SK-N-SH (cell line): ENCODE measurements at regions not wholly inside any gene's neighbourhood (a gene's known extent, or its start where the extent isn't known, plus 50 kb on each side); places are given as distances from the start of the nearest gene placed in this dataset.

Experiments used
- CTCF ChIA-PET: fragments of 300-600, 350-600 bp; formaldehyde crosslinking; extraction: SDS; loops from one replicate; lab custom pipeline; 2021; lab: Yijun Ruan, JAX
- POLR2A ChIA-PET: fragments of 350-600 bp; sonication (Branson Sonifier 250); formaldehyde crosslinking; extraction: SDS; loops from one replicate; lab custom pipeline; 2020; ENCODE audit warnings: antibody characterized with exemption, inconsistent platforms; lab: Yijun Ruan, JAX
- DNase-seq: peaks from one replicate; pipeline ENCODE4 v3.0.0; 2012
- H2AFZ ChIP-seq: fragments of 200-600 bp; sonication (generic); 2 replicates; pipeline ENCODE4 v1.8.1; 2016; ENCODE audit warnings: antibody characterized with exemption, mild to moderate bottlenecking, low read depth
- H3F3A ChIP-seq: fragments of 200-600 bp; sonication (generic); replicated peaks from 2 replicates; pipeline ENCODE3; 2016; ENCODE audit warnings: antibody characterized with exemption, mild to moderate bottlenecking; ENCODE audit not compliant: insufficient read depth
- H3K27ac ChIP-seq, 2 experiments: fragments of 200-500 bp in 1 of 2; fragments of 200-600 bp in 1 of 2; sonication (Bioruptor generic) in 1 of 2; sonication (generic), shearing (Covaris generic) in 1 of 2; 2 replicates each; pipeline versions ENCODE4 v1.5.1 to v1.6.1; 2014 to 2016; ENCODE audit warnings: low read depth in 2 of 2, inconsistent platforms in 1 of 2, low read length in 1 of 2, mild to moderate bottlenecking in 1 of 2, mixed read lengths in 1 of 2
- H3K27me3 ChIP-seq: fragments of 200-600 bp; sonication (generic), shearing (Covaris generic); 2 replicates; pipeline ENCODE4 v1.6.1; 2016; ENCODE audit warnings: mixed run types; ENCODE audit not compliant: insufficient read depth
- H3K36me3 ChIP-seq, 2 experiments: fragments of 200-500 bp in 1 of 2; fragments of 200-600 bp in 1 of 2; sonication (Bioruptor generic) in 1 of 2; sonication (generic) in 1 of 2; replicated peaks in 1 of 2; 2 replicates each; pipeline versions ENCODE3 to v1.5.1; 2014 to 2016; ENCODE audit warnings: low read length in 1 of 2, mild to moderate bottlenecking in 1 of 2; ENCODE audit not compliant: insufficient read depth in 2 of 2, control insufficient read depth in 1 of 2
- H3K4me1 ChIP-seq, 2 experiments: fragments of 200-500 bp in 1 of 2; fragments of 200-600 bp in 1 of 2; sonication (Bioruptor generic) in 1 of 2; sonication (generic), shearing (Covaris generic) in 1 of 2; 2 replicates each; pipeline versions ENCODE4 v1.5.1 to v1.6.1; 2014 to 2016; ENCODE audit warnings: low read depth in 1 of 2, low read length in 1 of 2, mixed run types in 1 of 2; ENCODE audit not compliant: insufficient read depth in 2 of 2, control insufficient read depth in 1 of 2
- H3K4me2 ChIP-seq: fragments of 200-600 bp; sonication (generic), shearing (Covaris generic); 2 replicates; pipeline ENCODE4 v1.6.1; 2017; ENCODE audit warnings: mixed run types
- H3K4me3 ChIP-seq, 2 experiments: fragments of 200-500 bp in 1 of 2; fragments of 200-600 bp in 1 of 2; sonication (Bioruptor generic) in 1 of 2; sonication (generic), shearing (Covaris generic) in 1 of 2; 2 replicates each; pipeline versions ENCODE4 v1.5.1 to v1.8.1; 2014 to 2016; ENCODE audit warnings: low read depth in 2 of 2, inconsistent platforms in 1 of 2, low read length in 1 of 2, mild to moderate bottlenecking in 1 of 2, mixed read lengths in 1 of 2, moderate library complexity in 1 of 2
- H3K79me2 ChIP-seq: fragments of 200-600 bp; sonication (generic); 2 replicates; pipeline ENCODE4 v1.8.1; 2017; ENCODE audit warnings: mild to moderate bottlenecking; ENCODE audit not compliant: insufficient read depth
- H3K9ac ChIP-seq: fragments of 200-600 bp; sonication (generic); 2 replicates; pipeline ENCODE4 v1.6.1; 2017; ENCODE audit warnings: mixed run types
- H3K9me2 ChIP-seq: fragments of 200-600 bp; sonication (generic); 2 replicates; pipeline ENCODE4 v1.6.1; 2017; ENCODE audit warnings: mixed run types
- H3K9me3 ChIP-seq: fragments of 200-600 bp; sonication (generic); 2 replicates; pipeline ENCODE4 v1.6.1; 2017; ENCODE audit warnings: mixed run types, mild to moderate bottlenecking, moderate library complexity
- H4K20me1 ChIP-seq: fragments of 200-600 bp; sonication (generic); 2 replicates; pipeline ENCODE4 v1.6.1; 2017; ENCODE audit warnings: mild to moderate bottlenecking, mixed run types; ENCODE audit not compliant: insufficient read depth
- CHD2 ChIP-seq: fragments of 150-350 bp; IDR thresholded peaks from 2 replicates; pipeline ENCODE4 v1.6.1; 2018; ENCODE audit warnings: low read length; ENCODE audit not compliant: partially characterized antibody
- EZH2phosphoT487 ChIP-seq: fragments of 200-600 bp; sonication (generic); IDR thresholded peaks from 2 replicates; pipeline ENCODE4 v1.6.1; 2017; ENCODE audit warnings: low read depth, mixed run types, mild to moderate bottlenecking, antibody characterized with exemption, moderate library complexity, borderline replicate concordance
- FOXJ3 ChIP-seq: sonication (generic); formaldehyde crosslinking; IDR thresholded peaks from 2 replicates; pipeline ENCODE4 v1.5.1; 2020; ENCODE audit warnings: mild to moderate bottlenecking, missing genetic modification reagents
- GABPA ChIP-seq: IDR thresholded peaks from 2 replicates; pipeline ENCODE4 v1.4.0; 2012; ENCODE audit warnings: low read depth, mild to moderate bottlenecking
- JUND ChIP-seq: IDR thresholded peaks from 2 replicates; pipeline ENCODE4 v1.4.0; 2012
- MEF2A ChIP-seq: IDR thresholded peaks from 2 replicates; pipeline ENCODE4 v1.4.0; 2012; ENCODE audit warnings: low read depth, borderline replicate concordance
- POLR2AphosphoS5 ChIP-seq: IDR thresholded peaks from 2 replicates; pipeline ENCODE4 v1.6.1; 2012; ENCODE audit warnings: low read depth, low read length
- YY1 ChIP-seq: IDR thresholded peaks from 2 replicates; pipeline ENCODE4 v1.4.0; 2012; ENCODE audit warnings: low read depth, mild to moderate bottlenecking
- WGBS: methylation state at CpG from one replicate; pipeline ENCODE4 v1.1.6; 2017; ENCODE audit warnings: low lambda C conversion rate; 5-methylcytosine and 5-hydroxymethylcytosine counted together
- TF ChIP-seq, protein P1 (sequence below): IDR thresholded peaks from 2 replicates; pipeline ENCODE4; 2012
- TF ChIP-seq, protein P2 (sequence below): fragments of 200-600 bp; sonication (generic); IDR thresholded peaks from 2 replicates; pipeline ENCODE4 v1.6.1; 2017; ENCODE audit warnings: antibody characterized with exemption, mild to moderate bottlenecking, moderate library complexity
- TF ChIP-seq, protein P3 (sequence below): fragments of 150-350 bp; IDR thresholded peaks from 2 replicates; pipeline ENCODE4 v1.6.1; 2016; ENCODE audit warnings: mild to moderate bottlenecking, low read depth, low read length

DNA sequence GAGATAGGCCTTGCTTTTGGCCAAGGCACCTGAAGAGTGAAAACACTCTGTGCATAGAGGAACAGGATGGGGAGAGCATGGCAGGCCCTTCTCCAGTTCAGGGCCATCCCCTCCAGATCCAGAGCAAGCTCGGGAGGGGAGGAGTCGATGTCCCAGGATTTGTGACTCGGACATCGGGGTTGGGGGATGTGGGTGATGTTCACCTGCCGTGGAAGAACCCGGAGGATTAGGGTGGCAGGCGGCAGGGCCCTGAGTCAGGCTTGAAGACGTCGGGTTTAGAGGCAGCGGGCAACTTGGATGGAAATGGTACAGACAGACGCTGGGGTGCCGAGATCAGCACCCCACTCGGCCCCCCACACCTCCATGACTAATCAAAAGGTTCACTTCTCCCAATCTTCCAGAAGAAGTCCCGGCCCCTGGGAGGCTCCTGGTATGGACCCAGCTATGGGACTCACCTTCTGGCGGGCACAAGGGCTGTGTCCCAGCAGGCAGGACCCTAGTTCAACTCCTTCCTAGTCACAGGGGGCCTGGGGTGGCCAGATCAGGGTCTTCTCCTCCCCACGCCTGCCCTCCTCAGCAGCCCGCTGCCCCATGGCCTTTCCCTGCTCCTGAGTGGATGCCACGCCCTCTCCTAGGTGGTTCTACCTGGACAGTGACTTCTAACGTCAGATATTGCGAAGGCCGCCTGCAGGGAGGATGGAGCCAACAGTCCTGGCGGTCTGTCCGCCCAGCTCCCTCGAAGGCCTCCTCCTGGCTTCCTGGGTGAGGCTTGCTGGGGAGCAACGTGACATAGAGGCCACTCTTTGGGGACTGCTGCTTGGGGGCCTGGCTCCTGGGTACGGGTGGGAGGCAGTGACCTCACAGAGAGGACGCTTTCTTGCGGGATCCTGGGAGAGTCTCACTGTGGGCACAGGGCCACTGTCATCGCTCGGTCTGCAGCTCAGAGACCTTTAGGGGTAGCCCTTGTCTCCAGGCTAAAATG is 792.5 kb downstream of the BRD1 start:
- Histone ChIP-seq H3F3A (no peaks in the 10 kb centered on the region), H3K79me2 (no peaks in the 10 kb centered on the region), H4K20me1 (no peaks in the 10 kb centered on the region), H3K9ac (no peak overlapping the region), H3K36me3 (no peaks in the 10 kb centered on the region), H3K4me3 (no peak overlapping the region), H3K4me1 (peaks cover 0 to 15% of the 10 kb centered on the region in 2 experiments; a peak in 1 of 4 replicates), H3K9me3 (no peaks in the 10 kb centered on the region), H2AFZ (no peak overlapping the region), H3K4me2 (no peak overlapping the region), H3K27ac (no peak overlapping the region), H3K27me3 (no peaks in the 10 kb centered on the region), H3K9me2 (no peaks in the 10 kb centered on the region)
- 26% methylated on average over 14 of the region's 30 CpGs for WGBS
- no peak for DNase-seq
- CTCF ChIA-PET = interaction anchor here (0.9 to 4.0 kb wide), 2 partner anchors 8 to 11 kb away, joined by 3 to 18 read pairs; no protein-coding TSS in a partner anchor
- POLR2A ChIA-PET = no interaction called here
- no peak for TF ChIP-seq POLR2AphosphoS5
- no peak for TF ChIP-seq FOXJ3
- TF ChIP-seq, protein P1, sequence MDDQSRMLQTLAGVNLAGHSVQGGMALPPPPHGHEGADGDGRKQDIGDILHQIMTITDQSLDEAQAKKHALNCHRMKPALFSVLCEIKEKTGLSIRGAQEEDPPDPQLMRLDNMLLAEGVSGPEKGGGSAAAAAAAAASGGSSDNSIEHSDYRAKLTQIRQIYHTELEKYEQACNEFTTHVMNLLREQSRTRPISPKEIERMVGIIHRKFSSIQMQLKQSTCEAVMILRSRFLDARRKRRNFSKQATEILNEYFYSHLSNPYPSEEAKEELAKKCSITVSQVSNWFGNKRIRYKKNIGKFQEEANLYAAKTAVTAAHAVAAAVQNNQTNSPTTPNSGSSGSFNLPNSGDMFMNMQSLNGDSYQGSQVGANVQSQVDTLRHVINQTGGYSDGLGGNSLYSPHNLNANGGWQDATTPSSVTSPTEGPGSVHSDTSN = no peak

DNA sequence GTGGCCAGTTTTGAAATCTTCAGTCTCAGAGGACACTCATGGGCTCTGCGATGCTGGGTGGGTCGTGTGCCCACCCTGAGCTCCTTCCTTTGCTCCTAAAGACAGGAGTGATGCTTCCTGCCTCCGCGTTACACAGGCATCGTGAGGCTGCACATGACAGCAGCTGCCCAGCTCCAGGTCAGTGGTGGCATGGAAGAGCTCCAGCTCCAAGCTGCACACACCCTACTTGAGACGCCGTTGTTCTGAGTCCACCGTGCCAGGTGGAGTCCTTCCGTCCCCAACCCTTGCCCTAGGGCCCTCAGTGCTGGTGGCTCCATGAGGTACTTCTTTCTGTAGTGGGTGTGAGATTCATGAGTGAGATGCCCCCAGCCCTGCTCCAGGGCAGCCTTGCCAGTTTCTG is 794.1 kb downstream of the BRD1 start:
- Histone ChIP-seq H3K79me2 (no peaks in the 10 kb centered on the region), H3K9me2 (no peaks in the 10 kb centered on the region), H4K20me1 (no peaks in the 10 kb centered on the region), H3K4me1 (peaks cover 0 to 6% of the 10 kb centered on the region in 2 experiments; a peak in 1 of 4 replicates), H3K9ac (no peak overlapping the region), H3K36me3 (no peaks in the 10 kb centered on the region), H3K9me3 (no peaks in the 10 kb centered on the region), H3K27ac (no peak overlapping the region), H3F3A (no peaks in the 10 kb centered on the region), H3K27me3 (no peaks in the 10 kb centered on the region), H3K4me2 (no peak overlapping the region), H2AFZ (no peak overlapping the region), H3K4me3 (no peak overlapping the region)
- 87% methylated on average over 3 of the region's 9 CpGs for WGBS
- ChIA-PET CTCF (interaction anchor here (4.0 kb wide), 1 partner anchor 12 kb away, joined by 18 read pairs; no protein-coding TSS in a partner anchor), POLR2A (no interaction called here)
- no peak for TF ChIP-seq EZH2phosphoT487
- TF ChIP-seq CHD2 = no peak
- DNase-seq = no peak

DNA sequence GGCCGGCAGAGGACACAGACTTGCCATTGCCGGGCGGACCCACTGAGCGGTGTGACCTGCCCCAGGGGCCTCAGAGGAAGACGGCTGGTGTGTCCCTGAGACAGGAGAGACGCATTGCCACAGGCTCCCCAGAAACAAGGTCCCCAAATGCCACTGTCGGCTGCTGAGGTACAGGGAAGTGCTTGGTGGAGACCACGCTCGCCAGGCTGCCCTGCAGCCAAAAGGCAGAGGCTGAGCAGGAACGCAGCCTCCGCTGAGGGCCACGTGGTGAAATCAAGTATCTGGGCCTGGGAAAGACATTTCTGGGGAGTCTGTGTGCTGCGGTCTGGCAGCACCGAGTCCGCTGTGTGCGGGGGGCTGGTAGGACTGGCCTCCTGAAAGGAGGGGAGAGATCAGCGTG is 794.9 kb downstream of the BRD1 start:
- H3K4me2 ChIP-seq = no peak overlapping the region
- no peaks in the 10 kb centered on the region for H3K9me2 ChIP-seq
- no peak for DNase-seq
- ChIA-PET POLR2A (no interaction called here), CTCF (interaction anchor here (4.0 kb wide), 1 partner anchor 13 kb away, joined by 18 read pairs; no protein-coding TSS in a partner anchor)
- H3K79me2 ChIP-seq = no peaks in the 10 kb centered on the region
- H3K4me1 ChIP-seq = peaks cover 0 to 10% of the 10 kb centered on the region in 2 experiments; a peak in 1 of 4 replicates
- H4K20me1 ChIP-seq = no peaks in the 10 kb centered on the region
- H3K27me3 ChIP-seq = no peaks in the 10 kb centered on the region
- TF ChIP-seq YY1 (no peak), MEF2A (no peak), JUND (no peak), CHD2 (no peak), GABPA (no peak)
- TF ChIP-seq, protein P2, sequence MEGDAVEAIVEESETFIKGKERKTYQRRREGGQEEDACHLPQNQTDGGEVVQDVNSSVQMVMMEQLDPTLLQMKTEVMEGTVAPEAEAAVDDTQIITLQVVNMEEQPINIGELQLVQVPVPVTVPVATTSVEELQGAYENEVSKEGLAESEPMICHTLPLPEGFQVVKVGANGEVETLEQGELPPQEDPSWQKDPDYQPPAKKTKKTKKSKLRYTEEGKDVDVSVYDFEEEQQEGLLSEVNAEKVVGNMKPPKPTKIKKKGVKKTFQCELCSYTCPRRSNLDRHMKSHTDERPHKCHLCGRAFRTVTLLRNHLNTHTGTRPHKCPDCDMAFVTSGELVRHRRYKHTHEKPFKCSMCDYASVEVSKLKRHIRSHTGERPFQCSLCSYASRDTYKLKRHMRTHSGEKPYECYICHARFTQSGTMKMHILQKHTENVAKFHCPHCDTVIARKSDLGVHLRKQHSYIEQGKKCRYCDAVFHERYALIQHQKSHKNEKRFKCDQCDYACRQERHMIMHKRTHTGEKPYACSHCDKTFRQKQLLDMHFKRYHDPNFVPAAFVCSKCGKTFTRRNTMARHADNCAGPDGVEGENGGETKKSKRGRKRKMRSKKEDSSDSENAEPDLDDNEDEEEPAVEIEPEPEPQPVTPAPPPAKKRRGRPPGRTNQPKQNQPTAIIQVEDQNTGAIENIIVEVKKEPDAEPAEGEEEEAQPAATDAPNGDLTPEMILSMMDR = no peak
- TF ChIP-seq, protein P3, sequence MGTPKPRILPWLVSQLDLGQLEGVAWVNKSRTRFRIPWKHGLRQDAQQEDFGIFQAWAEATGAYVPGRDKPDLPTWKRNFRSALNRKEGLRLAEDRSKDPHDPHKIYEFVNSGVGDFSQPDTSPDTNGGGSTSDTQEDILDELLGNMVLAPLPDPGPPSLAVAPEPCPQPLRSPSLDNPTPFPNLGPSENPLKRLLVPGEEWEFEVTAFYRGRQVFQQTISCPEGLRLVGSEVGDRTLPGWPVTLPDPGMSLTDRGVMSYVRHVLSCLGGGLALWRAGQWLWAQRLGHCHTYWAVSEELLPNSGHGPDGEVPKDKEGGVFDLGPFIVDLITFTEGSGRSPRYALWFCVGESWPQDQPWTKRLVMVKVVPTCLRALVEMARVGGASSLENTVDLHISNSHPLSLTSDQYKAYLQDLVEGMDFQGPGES = no peak
- no peak overlapping the region for H2AFZ ChIP-seq
- WGBS = 25% methylated on average over 7 of the region's 17 CpGs
- no peaks in the 10 kb centered on the region for H3K36me3 ChIP-seq
- H3K9ac ChIP-seq = no peak overlapping the region
- no peak overlapping the region for H3K27ac ChIP-seq
- no peaks in the 10 kb centered on the region for H3F3A ChIP-seq
- no peaks in the 10 kb centered on the region for H3K9me3 ChIP-seq
- no peak overlapping the region for H3K4me3 ChIP-seq
